ENCODE measurements at regions not wholly inside any gene's neighbourhood (a gene's known extent, or its start where the extent isn't known, plus 50 kb on each side); places are given as distances from the start of the nearest gene placed in this dataset.
"Not testable (repeated sequence)": the region's sequence is repeated elsewhere in the genome, so short reads cannot be mapped to it uniquely, and the experiment has no call there.

GRCh38 chr9:42435715-42436342 is 252.4 kb downstream of the SPATA31A6 start:
- not testable (repeated sequence) for H3K4me3 ChIP-seq (ENCODE audit: low read length in 2 of 2); DNase-seq (ENCODE audit: low read depth in 6 of 9, low spot score in 9 of 9); H3K36me3 ChIP-seq (ENCODE audit: control insufficient read depth in 2 of 2, insufficient read depth in 2 of 2, low read length in 1 of 2); H3K4me1 ChIP-seq (ENCODE audit: control insufficient read depth in 2 of 2, insufficient read depth in 2 of 2, low read length in 2 of 2); H3K9me3 ChIP-seq (ENCODE audit: control insufficient read depth in 2 of 2, insufficient read depth in 1 of 2, low read length in 1 of 2); H3K27me3 ChIP-seq (ENCODE audit: control insufficient read depth in 2 of 2, insufficient read depth in 1 of 2, low read length in 1 of 2); H3K27ac ChIP-seq (ENCODE audit: low read depth in 1 of 2, low read length in 1 of 2)
- 91% methylated on average over 3 of the region's 4 CpGs for WGBS

- not testable (repeated sequence) for H3K27me3 ChIP-seq (ENCODE audit: control insufficient read depth in 2 of 2, insufficient read depth in 1 of 2, low read length in 1 of 2); H3K4me1 ChIP-seq (ENCODE audit: control insufficient read depth in 2 of 2, insufficient read depth in 2 of 2, low read length in 2 of 2); DNase-seq (ENCODE audit: low read depth in 6 of 9, low spot score in 9 of 9); H3K27ac ChIP-seq (ENCODE audit: low read depth in 1 of 2, low read length in 1 of 2); H3K9me3 ChIP-seq (ENCODE audit: control insufficient read depth in 2 of 2, insufficient read depth in 1 of 2, low read length in 1 of 2); H3K36me3 ChIP-seq (ENCODE audit: control insufficient read depth in 2 of 2, insufficient read depth in 2 of 2, low read length in 1 of 2); H3K4me3 ChIP-seq (ENCODE audit: low read length in 2 of 2)
- WGBS: 76% methylated on average over 2 of the region's 6 CpGs
These were observed 253.7 kb downstream of the SPATA31A6 start for GRCh38 chr9:42437057-42437759.

DNA sequence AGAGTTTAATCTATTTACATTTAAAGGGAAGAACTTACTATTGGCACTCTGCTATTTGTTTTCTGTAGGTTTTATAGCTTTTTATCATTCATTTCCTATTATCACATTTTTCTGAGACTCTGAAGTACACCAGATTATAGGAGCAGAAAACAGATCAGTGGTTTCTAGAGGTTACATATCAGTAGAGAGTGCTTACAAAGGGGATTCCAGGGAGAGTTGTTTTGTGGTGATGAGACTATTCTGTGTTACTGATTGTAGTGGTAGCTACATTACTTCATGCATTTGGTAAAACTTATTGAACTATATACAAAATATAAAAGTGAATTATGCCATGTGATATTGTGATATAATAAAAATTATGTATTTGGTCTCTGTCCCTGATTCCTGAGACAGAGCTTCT is 259.2 kb downstream of the SPATA31A6 start:
- H3K4me3 ChIP-seq (ENCODE audit: low read length in 2 of 2); H3K9me3 ChIP-seq (ENCODE audit: control insufficient read depth in 2 of 2, insufficient read depth in 1 of 2, low read length in 1 of 2); H3K27ac ChIP-seq (ENCODE audit: low read depth in 1 of 2, low read length in 1 of 2); H3K36me3 ChIP-seq (ENCODE audit: control insufficient read depth in 2 of 2, insufficient read depth in 2 of 2, low read length in 1 of 2); DNase-seq (ENCODE audit: low read depth in 6 of 9, low spot score in 9 of 9); H3K27me3 ChIP-seq (ENCODE audit: control insufficient read depth in 2 of 2, insufficient read depth in 1 of 2, low read length in 1 of 2); H3K4me1 ChIP-seq (ENCODE audit: control insufficient read depth in 2 of 2, insufficient read depth in 2 of 2, low read length in 2 of 2): not testable (repeated sequence)

DNA sequence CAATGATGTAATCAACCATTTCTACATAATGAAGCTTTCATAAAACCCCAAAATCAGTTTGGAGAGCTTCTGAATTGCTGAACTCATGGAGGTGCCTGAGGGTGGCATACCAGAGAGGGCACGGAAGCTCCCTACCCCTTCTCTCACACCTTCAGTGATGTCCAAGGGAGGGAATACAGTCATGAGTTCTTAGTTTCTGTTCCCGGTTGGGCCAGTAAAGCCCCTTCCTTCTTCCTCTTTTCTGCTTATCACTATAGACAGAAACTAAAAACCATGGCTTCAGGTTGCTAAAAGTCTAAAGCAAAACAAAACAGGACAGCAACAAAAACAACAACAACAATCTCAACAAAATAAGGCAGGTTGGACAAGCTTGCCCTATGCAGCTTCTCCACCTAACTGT is 260.0 kb downstream of the SPATA31A6 start:
- not testable (repeated sequence) for H3K27me3 ChIP-seq (ENCODE audit: control insufficient read depth in 2 of 2, insufficient read depth in 1 of 2, low read length in 1 of 2); H3K4me1 ChIP-seq (ENCODE audit: control insufficient read depth in 2 of 2, insufficient read depth in 2 of 2, low read length in 2 of 2); H3K36me3 ChIP-seq (ENCODE audit: control insufficient read depth in 2 of 2, insufficient read depth in 2 of 2, low read length in 1 of 2); H3K4me3 ChIP-seq (ENCODE audit: low read length in 2 of 2); H3K9me3 ChIP-seq (ENCODE audit: control insufficient read depth in 2 of 2, insufficient read depth in 1 of 2, low read length in 1 of 2); H3K27ac ChIP-seq (ENCODE audit: low read depth in 1 of 2, low read length in 1 of 2)
- DNase-seq (ENCODE audit: low read depth in 6 of 9, low spot score in 9 of 9): peak in 1 of 9 donors; percentile 1
- 33% methylated on average over 2 of the region's 2 CpGs for WGBS

- not testable (repeated sequence) for H3K27me3 ChIP-seq (ENCODE audit: control insufficient read depth in 2 of 2, insufficient read depth in 1 of 2, low read length in 1 of 2); H3K36me3 ChIP-seq (ENCODE audit: control insufficient read depth in 2 of 2, insufficient read depth in 2 of 2, low read length in 1 of 2); H3K27ac ChIP-seq (ENCODE audit: low read depth in 1 of 2, low read length in 1 of 2); H3K4me1 ChIP-seq (ENCODE audit: control insufficient read depth in 2 of 2, insufficient read depth in 2 of 2, low read length in 2 of 2); H3K9me3 ChIP-seq (ENCODE audit: control insufficient read depth in 2 of 2, insufficient read depth in 1 of 2, low read length in 1 of 2); H3K4me3 ChIP-seq (ENCODE audit: low read length in 2 of 2); DNase-seq (ENCODE audit: low read depth in 6 of 9, low spot score in 9 of 9)
- 94% methylated on average over 2 of the region's 2 CpGs for WGBS
These were observed 278.0 kb downstream of the SPATA31A6 start for GRCh38 chr9:42461436-42461835.

- not testable (repeated sequence) for H3K36me3 ChIP-seq (ENCODE audit: control insufficient read depth in 2 of 2, insufficient read depth in 2 of 2, low read length in 1 of 2); H3K27me3 ChIP-seq (ENCODE audit: control insufficient read depth in 2 of 2, insufficient read depth in 1 of 2, low read length in 1 of 2); DNase-seq (ENCODE audit: low read depth in 6 of 9, low spot score in 9 of 9); H3K9me3 ChIP-seq (ENCODE audit: control insufficient read depth in 2 of 2, insufficient read depth in 1 of 2, low read length in 1 of 2); H3K4me3 ChIP-seq (ENCODE audit: low read length in 2 of 2); H3K27ac ChIP-seq (ENCODE audit: low read depth in 1 of 2, low read length in 1 of 2); H3K4me1 ChIP-seq (ENCODE audit: control insufficient read depth in 2 of 2, insufficient read depth in 2 of 2, low read length in 2 of 2)
- 90% methylated on average over 1 of the region's 1 CpG for WGBS
These were observed 278.4 kb downstream of the SPATA31A6 start for GRCh38 chr9:42461863-42462262.

- not testable (repeated sequence) for H3K27ac ChIP-seq (ENCODE audit: low read depth in 1 of 2, low read length in 1 of 2); H3K4me1 ChIP-seq (ENCODE audit: control insufficient read depth in 2 of 2, insufficient read depth in 2 of 2, low read length in 2 of 2); H3K36me3 ChIP-seq (ENCODE audit: control insufficient read depth in 2 of 2, insufficient read depth in 2 of 2, low read length in 1 of 2); H3K4me3 ChIP-seq (ENCODE audit: low read length in 2 of 2); DNase-seq (ENCODE audit: low read depth in 6 of 9, low spot score in 9 of 9); H3K27me3 ChIP-seq (ENCODE audit: control insufficient read depth in 2 of 2, insufficient read depth in 1 of 2, low read length in 1 of 2); H3K9me3 ChIP-seq (ENCODE audit: control insufficient read depth in 2 of 2, insufficient read depth in 1 of 2, low read length in 1 of 2)
- 80% methylated on average over 3 of the region's 3 CpGs for WGBS
These were observed 280.5 kb downstream of the SPATA31A6 start for GRCh38 chr9:42463981-42464380.

- not testable (repeated sequence) for H3K4me3 ChIP-seq (ENCODE audit: low read length in 2 of 2); H3K4me1 ChIP-seq (ENCODE audit: control insufficient read depth in 2 of 2, insufficient read depth in 2 of 2, low read length in 2 of 2); H3K27ac ChIP-seq (ENCODE audit: low read depth in 1 of 2, low read length in 1 of 2); H3K9me3 ChIP-seq (ENCODE audit: control insufficient read depth in 2 of 2, insufficient read depth in 1 of 2, low read length in 1 of 2); DNase-seq (ENCODE audit: low read depth in 6 of 9, low spot score in 9 of 9); H3K27me3 ChIP-seq (ENCODE audit: control insufficient read depth in 2 of 2, insufficient read depth in 1 of 2, low read length in 1 of 2); H3K36me3 ChIP-seq (ENCODE audit: control insufficient read depth in 2 of 2, insufficient read depth in 2 of 2, low read length in 1 of 2)
- 46% methylated on average over 3 of the region's 3 CpGs for WGBS
These were observed 287.1 kb downstream of the SPATA31A6 start for GRCh38 chr9:42470577-42470976.

- H3K27me3 ChIP-seq (ENCODE audit: control insufficient read depth in 2 of 2, insufficient read depth in 1 of 2, low read length in 1 of 2); H3K27ac ChIP-seq (ENCODE audit: low read depth in 1 of 2, low read length in 1 of 2); H3K4me1 ChIP-seq (ENCODE audit: control insufficient read depth in 2 of 2, insufficient read depth in 2 of 2, low read length in 2 of 2); DNase-seq (ENCODE audit: low read depth in 6 of 9, low spot score in 9 of 9); H3K4me3 ChIP-seq (ENCODE audit: low read length in 2 of 2); H3K9me3 ChIP-seq (ENCODE audit: control insufficient read depth in 2 of 2, insufficient read depth in 1 of 2, low read length in 1 of 2); H3K36me3 ChIP-seq (ENCODE audit: control insufficient read depth in 2 of 2, insufficient read depth in 2 of 2, low read length in 1 of 2): not testable (repeated sequence)
- 65% methylated on average over 1 of the region's 2 CpGs for WGBS
These were observed 307.5 kb downstream of the SPATA31A6 start for GRCh38 chr9:42490989-42491388.
